HG03064 (cell line): ENCODE measurements at regions not wholly inside any gene's neighbourhood (a gene's known extent, or its start where the extent isn't known, plus 50 kb on each side); places are given as distances from the start of the nearest gene placed in this dataset.

Experiments
- ATAC-seq: cut with Tn5 transposase; IDR thresholded peaks from one replicate; pipeline ENCODE4 v1.9.1; 2021; ENCODE audit warnings: low read depth; ENCODE audit not compliant: unreplicated experiment

DNA sequence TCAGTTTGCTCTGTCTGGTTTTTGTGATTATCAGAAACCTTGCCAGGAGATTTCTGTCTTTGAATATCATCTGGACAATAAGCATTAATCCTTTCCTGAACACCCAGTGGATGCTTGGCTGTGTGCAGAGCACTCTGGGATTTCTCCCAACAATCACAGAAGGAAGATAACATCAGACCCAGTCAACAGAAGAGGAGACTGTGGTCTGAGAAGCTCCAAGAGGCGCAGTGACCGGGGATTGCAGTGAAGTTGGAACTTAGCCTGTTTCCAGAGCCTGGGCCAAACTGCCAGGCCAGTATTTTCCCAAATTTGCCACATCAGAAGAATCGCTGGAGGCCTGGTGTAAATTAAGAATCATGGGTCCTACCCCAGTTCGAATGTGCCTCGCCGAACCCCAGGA is 264.7 kb downstream of the C16orf95 start:
- ATAC-seq, result no peak

DNA sequence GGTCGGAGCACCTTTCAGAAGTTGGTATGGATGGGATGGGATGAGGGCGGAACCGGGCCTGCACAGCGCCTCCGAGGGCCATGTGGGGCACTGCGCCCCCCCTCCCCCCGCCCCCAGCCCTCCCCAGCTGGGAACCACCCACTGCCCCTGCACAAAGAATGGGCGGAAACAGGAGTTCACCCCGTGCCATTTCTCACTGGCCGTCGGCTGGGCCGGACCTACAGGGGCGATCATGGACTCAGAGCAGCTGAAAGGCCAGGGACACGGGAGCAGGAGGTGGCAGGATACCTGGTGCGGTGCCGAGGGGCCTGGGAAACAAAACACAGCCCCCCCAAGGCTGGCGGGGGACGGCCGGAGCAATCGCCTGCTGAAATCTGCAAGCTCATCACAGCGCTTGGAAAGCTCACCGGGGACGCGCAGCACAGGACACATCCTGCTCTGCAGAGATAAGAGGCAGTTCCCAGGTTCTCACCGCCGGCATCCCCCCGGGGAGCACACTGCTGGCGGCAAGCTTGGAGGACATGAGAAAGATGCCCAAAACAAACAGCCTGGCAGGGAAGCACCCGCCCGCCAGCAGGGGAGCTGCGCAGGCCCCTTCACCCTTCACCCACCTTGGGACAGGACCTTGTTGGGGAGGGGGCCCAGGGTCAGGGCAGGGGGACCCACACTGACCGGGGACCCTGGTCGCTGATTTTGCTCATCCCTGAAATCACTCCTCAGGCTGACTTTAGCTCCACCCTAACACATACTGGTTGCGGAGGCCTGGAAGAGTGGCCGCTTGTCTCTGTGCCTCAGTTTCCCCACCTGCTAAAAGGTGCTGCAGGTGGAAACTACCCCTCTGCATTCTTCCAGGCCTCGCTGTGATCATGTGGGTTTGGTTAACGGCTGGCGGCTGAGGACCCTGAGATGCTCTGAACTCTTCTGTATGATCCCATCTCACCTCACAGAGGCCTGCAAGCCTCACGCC is 263.9 kb downstream of the C16orf95 start:
- ATAC-seq, result no peak

DNA sequence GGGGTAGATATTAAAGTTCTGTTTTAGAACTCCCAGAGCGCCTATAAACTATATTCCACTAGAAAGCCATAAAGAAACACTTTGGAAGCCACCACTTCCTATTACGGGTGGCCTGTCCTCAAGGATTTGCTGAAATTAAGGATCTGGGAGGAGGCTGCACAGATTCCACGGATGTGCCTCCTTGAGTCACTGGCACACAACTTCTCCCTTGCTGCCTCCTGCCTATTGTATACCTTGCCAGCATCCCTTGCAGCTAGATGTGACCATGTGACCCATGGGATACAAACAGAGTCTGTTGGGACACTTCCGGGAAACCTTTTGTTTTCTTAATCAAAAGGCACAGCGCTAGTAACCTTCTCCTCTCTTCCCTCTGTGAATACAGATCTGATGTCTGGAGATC is 263.0 kb downstream of the C16orf95 start:
- no peak for ATAC-seq

DNA sequence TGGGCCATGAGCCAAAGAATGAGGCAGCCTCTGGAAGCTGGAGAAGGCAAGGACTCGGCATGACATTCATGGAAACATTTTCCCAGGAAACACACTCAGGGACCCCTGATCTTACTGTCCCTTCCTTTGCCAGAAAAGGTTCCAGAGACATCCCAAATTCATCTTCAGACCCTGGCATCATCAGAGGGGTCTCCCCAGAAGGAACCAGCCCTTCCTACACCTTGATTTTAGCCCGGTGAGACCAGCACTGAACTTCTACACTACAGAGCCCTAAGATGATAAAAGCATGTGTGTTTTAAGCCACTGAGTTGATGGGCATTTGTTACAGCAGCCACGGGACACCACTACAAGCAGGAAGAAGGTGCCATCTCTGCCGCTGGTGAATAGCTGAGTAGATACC is 262.3 kb downstream of the C16orf95 start:
- no peak for ATAC-seq

DNA sequence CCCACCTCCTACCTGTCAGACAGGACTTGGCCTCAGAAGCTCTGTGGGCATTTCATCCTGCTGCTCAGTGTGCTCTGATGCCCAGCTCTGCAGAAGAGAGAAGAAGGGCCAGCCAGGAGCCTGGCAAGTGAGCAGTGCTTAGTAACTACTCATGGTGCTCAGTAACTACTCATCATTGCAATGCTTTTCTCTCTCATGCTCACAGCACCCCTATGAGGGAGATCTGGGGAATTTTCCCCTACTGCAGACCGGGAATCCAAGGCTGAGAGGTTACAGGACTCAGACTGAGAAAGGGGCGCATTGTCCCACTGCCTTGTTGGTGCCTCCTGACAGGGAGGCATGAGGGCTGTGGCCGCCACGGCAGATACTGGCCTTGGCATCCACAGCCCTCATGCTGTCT is 261.1 kb downstream of the C16orf95 start:
- no peak for ATAC-seq

DNA sequence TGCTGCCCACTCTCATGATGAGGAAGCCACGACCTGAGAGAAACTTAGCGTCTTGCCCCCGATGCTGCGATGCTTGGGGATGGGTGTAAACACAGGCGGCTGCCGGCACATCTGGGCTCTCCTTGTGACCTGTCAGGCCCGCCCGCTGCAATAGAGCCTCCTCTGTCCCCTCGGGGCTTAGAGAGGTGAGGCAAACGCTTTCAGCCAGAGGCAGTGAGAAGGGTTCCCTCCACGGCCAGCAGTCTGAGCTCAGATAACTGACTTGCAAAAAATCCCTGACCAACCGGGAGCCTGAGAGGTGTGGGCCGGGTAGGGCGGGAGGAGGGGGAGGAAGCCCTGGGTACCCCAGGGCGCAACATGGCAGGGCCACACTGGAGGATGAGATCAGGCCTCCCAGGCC is 260.6 kb downstream of the C16orf95 start:
- ATAC-seq, result no peak

DNA sequence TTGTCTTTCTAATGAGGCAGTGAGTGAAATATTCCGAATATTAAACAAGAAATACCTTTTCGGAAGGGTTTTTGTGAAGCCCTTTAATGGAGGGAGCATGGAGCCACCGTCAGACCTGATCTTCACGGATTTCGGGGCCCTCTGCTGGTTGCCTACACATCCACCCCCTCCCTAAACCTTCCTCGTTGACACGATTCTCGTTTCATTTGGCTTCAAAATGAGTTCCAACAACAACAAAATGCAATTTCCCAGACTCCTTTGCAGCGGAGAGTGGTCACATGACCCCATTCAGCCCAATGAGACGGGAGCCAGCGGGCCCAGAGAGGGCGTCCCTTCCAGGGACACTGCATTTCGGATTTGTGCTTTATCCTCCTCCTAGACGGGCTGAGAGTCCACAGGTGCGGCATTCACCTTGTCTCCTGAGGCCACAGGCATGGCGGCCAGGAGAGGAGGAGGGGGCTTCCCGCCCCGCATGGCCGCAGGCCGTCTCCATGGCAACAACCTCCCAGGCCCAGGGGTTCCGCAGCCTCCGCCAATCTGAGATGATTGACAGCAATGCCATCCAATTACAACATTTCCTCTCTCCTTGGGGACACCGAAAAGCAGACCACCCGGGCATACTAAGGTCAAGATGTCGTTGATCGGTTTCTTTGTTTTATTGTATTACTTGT is 259.8 kb downstream of the C16orf95 start:
- no peak for ATAC-seq

DNA sequence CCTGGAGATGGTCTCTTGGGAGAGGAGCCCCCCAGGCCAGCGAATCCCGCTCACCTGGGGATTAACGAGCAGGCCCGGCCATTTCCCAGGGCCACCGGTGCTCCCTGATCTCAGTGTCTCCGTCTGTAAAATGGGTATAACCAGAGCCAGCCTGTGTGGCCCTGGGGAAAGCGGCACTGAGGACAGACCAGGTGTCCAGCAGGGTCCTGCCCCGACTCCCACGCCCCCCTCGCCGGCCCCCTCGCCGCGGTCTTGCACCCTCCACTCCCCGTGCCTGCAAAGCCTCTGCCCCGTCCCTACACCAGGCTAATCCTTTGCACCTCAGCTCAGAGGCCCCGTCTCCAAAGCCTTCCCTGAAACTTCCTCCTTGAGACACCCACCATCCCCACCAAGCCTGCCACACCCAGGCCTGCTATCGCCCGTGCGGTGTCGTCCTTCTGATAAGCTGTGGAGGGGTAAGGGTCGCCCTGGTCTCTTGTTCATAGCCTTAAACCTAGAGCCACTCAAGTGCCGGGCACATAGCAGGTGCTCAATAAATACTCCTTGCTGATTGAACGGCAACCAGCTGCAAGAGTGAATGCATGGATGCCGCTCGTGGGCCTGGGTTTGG is 259.1 kb downstream of the C16orf95 start:
- ATAC-seq, result no peak

DNA sequence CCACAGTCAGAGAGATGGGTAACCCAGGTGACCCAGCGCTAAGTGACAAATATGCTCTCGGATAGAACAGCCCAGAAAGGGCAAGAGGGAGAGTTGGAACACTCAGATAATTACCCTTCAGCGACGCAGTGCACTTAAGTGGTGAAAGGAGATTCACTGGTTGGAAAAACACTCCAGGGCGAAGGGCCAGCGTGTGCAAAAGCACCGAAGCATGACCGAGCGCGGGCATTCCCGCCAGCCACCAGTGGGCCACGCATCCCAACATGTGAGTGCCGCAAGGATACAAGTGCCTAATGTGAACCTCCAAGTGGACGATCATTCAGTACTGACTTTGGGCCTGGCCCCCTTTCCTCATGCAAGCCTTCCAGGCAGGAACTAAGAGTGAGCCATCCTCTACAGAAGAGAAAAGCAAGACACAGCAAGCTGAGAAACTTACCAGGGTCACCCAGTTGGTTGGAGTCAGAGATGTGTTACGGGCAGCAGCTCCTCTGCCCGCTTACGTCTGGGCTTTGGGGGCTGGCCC is 258.4 kb downstream of the C16orf95 start:
- no peak for ATAC-seq

DNA sequence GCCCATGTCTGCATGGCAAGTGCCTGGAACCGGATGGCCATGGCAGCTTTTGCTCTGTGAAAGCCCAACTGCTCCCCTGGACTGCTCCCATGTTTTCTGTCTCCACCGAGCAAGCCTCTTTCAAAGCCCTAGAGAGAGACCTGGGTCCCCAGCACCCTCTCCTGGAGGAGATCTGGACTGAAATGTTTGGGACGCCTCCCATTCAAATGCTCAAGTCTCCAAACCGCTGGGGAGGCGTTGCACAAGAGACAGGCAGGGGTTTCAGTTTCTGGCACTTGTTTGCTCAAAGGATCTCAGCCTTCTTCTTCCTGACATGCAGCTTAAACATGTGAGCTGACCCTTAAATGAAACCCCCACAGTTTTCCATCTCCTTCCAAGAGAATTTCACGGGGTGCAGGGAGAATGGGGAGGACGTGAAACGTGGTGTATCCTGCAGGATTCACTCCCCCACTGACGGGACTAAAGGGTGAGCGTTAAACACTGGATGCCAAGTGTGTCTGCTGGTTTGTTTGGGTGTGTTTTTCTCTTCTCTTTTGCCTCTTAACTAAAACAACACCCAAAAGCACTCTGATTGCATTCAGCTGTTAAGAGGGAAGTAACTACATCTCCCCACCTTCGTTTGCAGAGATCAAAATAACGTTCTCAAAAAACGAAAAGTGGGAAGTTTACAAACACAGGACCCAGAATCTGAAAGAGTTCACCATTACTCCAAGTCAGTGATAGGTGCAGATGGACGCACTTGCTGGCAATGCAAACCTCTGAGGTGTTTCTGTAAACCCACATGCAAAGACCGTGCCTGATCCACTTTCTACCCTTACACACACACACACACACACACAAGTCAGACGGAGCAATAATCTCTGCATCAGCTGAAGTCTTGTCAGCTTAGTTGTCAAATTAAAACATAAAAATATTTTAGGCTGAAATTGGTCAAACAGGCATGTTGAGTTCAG is 256.9 kb downstream of the C16orf95 start:
- ATAC-seq, result no peak

DNA sequence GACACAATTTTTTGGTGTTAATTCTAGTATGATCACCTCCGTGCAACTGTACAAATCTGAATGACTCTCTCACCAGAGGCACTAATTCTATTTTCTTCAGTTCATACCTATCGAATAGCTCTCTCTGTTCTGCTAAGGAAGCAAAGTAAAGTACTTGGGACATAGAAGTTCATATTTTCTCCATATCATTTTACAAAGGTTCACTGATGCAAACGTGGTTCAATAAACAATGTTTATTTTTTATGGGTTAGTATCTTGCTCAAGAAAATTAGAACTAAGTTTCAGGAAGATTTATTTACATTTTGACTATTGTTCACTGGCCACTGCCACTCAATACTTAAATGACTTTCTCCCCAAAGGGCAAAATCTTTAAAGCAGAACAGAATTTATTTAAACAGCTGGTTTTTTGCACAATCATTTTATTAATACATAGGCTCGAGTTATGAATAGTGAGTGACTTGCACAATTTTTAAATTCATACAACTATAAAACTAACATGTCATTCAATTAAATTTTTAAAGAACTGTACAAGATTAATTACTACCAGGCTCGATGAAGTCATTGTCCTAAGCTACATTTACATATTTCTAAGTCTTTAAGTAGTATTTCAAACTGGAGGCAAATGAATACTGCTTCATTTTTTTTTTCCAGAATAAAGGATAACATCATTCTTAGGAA is 255.8 kb downstream of the C16orf95 start:
- ATAC-seq, result no peak

DNA sequence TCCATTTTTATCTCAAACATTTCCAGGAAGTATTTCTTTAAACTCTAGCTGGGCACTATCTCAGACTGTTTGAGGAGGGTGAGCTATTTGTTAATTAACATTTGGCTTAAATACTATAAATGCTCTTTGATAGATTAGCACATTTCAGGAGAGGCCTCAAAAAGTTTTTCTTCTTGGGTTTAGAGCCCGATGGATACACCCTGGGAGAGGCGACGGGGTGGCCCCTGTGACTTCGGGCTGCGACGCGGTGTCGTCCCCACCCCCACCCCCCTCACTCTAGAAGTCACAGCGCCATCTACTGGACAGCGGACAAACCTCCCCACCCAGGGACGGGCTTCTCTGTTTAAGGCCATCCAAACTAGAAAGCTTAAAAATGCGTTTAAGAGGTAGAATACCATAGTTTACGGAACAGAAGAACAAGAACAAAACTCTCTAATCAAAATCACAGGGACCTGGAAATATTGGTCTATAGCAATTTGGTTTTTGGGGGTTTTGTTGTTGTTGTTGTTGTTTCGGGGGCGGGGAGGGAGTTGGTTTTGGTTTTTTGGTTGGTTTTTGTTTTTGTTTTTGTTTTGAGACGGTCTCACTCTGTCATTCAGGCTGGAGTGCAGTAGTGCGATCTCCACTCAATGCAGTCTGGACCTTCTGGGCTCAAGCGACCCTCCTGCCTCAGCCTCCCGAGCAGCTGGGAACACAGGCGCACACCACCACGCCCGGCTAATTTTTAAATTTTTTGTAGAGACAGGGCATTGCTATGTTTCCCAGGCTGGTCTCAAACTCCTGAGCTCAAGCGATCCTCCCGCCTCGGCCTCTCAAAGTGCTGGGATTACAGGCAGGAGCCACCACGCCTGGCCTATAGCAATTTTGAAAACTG is 254.4 kb downstream of the C16orf95 start:
- ATAC-seq, result no peak

DNA sequence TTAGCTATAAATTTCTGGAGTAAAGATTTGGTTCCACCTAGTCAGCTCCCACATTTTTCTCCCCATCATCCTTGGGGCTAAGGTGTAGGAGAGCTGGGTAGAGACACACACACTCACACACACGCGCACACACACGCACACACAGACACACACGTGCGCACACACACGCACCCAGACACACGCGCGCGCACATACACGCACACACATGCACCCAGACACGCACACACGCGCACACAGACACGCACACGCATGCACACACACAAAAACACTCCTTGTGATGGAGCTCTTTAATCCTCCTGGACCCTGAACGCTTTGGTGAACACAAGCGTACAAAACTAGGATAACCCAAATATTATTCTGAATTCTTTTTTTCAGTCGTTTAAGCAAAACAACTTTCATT is 253.6 kb downstream of the C16orf95 start:
- ATAC-seq, result no peak

DNA sequence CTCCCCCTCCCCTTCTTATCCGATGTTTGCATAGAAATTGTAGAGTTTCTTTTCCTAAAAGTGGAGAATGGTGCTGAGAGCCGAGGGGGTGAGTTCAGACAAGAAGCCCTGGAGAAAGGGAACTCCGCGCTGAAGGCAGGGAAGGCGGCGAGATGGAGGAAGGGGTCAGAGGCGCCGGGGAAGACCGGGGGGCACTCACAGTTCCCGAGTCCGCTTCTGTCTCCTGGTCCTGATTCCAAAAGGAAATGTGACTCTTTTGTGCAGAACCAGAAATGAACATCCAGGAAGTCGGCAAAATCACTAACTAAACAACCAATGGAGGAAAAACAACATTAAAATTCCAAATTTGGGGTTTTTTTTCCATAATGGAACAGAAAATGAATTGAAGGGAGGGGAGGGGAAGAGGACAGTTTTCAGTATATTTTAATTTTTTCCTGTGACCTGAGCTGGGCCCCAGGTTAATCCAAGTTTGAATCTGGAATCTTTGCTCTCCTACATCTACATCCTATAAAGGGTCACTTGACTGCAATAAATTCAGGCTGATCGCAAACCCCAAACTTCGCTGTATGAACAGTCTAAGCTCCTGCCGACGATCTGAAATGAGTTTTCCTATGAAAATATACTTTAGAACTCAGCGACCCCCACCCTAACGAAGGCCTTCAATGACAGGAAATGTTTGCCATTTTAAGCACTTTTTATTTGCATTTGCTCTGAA is 252.3 kb downstream of the C16orf95 start:
- ATAC-seq, result no peak

DNA sequence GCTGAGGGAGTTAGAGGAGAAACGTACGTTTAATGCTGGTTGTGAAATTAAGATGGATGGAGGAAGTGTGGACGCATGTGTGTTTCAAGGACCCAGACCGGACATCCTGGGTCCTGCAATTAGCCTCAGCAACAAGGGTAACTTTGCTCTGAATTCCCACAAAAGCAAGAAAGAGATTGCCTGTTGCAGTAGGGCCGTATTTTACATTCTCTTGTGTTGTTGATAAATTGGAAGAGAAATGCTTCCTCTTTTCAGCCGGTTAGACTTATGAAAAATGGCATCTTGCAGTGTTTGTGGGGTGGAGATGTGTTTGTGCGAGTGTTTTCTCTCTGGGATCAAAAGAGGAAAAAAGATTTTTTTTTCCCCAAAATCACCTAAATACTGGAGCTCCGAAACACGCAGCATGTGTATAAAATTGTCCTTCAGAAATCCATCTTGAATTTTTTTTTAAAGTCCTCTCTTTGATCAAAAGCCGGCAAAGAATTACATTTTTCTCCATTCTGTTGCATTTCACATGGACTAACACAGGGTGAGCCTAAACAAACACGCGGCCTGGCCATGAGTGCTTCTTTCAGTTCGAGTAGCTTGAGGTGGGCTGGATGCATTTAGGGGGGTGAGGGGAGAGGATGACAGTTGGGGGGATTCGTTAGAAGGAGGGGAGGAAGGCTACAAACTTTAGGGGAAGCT is 251.6 kb downstream of the C16orf95 start:
- no peak for ATAC-seq

DNA sequence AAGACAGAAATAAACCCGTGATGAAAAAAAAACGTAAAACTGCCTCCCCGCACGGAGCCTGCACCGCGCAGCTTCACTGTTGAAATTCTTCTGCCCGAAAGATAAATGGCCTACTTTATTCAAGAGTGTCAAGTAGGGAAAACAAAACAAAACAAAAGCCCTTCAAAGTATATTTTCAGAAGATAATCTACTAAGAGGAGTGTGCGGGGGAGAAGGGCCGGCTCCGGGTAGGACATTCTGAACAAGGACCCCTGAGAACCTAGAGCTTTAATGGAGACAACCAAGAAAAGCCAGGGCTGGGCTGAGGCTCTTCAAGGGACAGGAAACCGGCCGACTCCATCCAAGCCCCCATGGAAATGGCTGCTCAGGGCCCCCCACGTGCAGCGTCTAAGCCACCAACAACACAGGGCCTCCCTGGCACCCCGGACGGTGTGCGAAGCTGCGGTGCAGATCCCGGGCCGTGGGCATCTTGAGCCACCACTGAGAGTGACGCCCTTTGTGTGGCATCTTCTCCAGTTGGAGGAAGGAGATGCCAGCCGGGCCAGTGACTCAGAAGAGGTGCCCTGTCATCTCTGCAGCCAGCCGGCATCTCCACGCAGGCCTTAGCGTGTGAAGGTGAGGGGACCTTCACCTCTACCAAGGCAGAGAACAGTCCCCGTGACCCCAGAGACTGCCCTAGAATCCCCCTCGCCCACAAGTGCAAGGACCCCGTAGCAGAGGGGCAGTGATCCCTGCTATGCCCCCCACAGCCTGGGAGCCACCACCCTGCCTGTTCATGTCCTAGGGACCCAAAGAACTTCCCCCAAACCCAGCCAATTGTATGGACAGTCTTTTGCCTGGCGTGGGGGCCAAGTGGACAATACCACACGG is 250.8 kb downstream of the C16orf95 start:
- no peak for ATAC-seq
